H1 (cell line): ENCODE measurements at regions not wholly inside any gene's neighbourhood (a gene's known extent, or its start where the extent isn't known, plus 50 kb on each side); places are given as distances from the start of the nearest gene placed in this dataset.

ENCODE experiments used
- CTCF ChIA-PET: fragments of 300-600 bp; sonication (Branson Sonifier 250); formaldehyde crosslinking; loops from one replicate; lab custom pipeline; 2021; ENCODE audit not compliant: partially characterized antibody; lab: Charles Lee
- POLR2A ChIA-PET: fragments of 300-600 bp; sonication (Branson Sonifier 250); formaldehyde crosslinking; loops from one replicate; lab custom pipeline; 2021; ENCODE audit warnings: inconsistent platforms; ENCODE audit not compliant: partially characterized antibody; lab: Charles Lee
- DNase-seq, 2 experiments: peaks; one replicate each; pipeline versions ENCODE4 v3.0.0 to v3.0.0-alpha.2; 2010 to 2022; ENCODE audit warnings: low spot score in 2 of 2, low read depth in 1 of 2, mixed read lengths in 1 of 2
- FAIRE-seq: peaks from 2 replicates; lab custom pipeline; 2011; peaks lifted over from hg19 to GRCh38; lab: Jason Lieb, UNC
- H2AFZ ChIP-seq: 2 replicates; pipeline ENCODE4 v1.8.1; 2012; ENCODE audit warnings: low read length, inconsistent platforms
- H2AK5ac ChIP-seq: 2 replicates; pipeline ENCODE4 v1.6.1; 2013; ENCODE audit warnings: low read depth, low read length
- H2BK120ac ChIP-seq: replicated peaks from 2 replicates; pipeline ENCODE3; 2013; ENCODE audit warnings: low read depth, low read length, inconsistent platforms
- H2BK12ac ChIP-seq: 2 replicates; pipeline ENCODE4 v1.6.1; 2013; ENCODE audit warnings: low read depth, low read length
- H2BK15ac ChIP-seq: 2 replicates; pipeline ENCODE4 v1.6.1; 2013; ENCODE audit warnings: low read length
- H2BK20ac ChIP-seq: 2 replicates; pipeline ENCODE4 v1.6.1; 2013; ENCODE audit warnings: low read length
- H2BK5ac ChIP-seq: 2 replicates; pipeline ENCODE4 v1.6.1; 2013; ENCODE audit warnings: low read depth, low read length
- H3K14ac ChIP-seq: 2 replicates; pipeline ENCODE4 v1.6.1; 2013; ENCODE audit warnings: inconsistent platforms; ENCODE audit not compliant: insufficient read length
- H3K18ac ChIP-seq: 2 replicates; pipeline ENCODE4 v1.6.1; 2013; ENCODE audit warnings: low read length; ENCODE audit errors: extremely low read depth
- H3K23ac ChIP-seq: 2 replicates; pipeline ENCODE4 v1.6.1; 2013; ENCODE audit warnings: inconsistent platforms; ENCODE audit not compliant: insufficient read length
- H3K23me2 ChIP-seq: 2 replicates; pipeline ENCODE4 v1.6.1; 2013; ENCODE audit warnings: low read depth, low read length
- H3K27ac ChIP-seq: 2 replicates; pipeline ENCODE4 v1.6.1; 2011; ENCODE audit warnings: low read depth, low read length, inconsistent platforms
- H3K27me3 ChIP-seq, 4 experiments: replicated peaks in 1 of 4; 1 replicate in 1 of 4; 2 replicates in 3 of 4; pipeline versions ENCODE4 v1.6.1 to v1.8.1; 2011 to 2013; ENCODE audit warnings: low read length in 3 of 4, mild to moderate bottlenecking in 3 of 4, inconsistent platforms in 2 of 4, mixed read lengths in 2 of 4, moderate library complexity in 1 of 4; ENCODE audit not compliant: control insufficient read depth in 3 of 4, insufficient read depth in 3 of 4; ENCODE audit errors: extremely low read depth in 1 of 4
- H3K36me3 ChIP-seq, 4 experiments: 2 replicates each; pipeline versions ENCODE4 v1.6.1 to v1.8.1; 2011 to 2013; ENCODE audit warnings: mild to moderate bottlenecking in 4 of 4, low read length in 3 of 4, moderate library complexity in 2 of 4, control low read depth in 1 of 4, inconsistent platforms in 1 of 4; ENCODE audit not compliant: insufficient read depth in 4 of 4, control insufficient read depth in 2 of 4
- H3K4ac ChIP-seq: replicated peaks from 2 replicates; pipeline ENCODE3; 2013; ENCODE audit warnings: low read length, low read depth, mixed read lengths, inconsistent platforms; ENCODE audit not compliant: insufficient read length
- H3K4me1 ChIP-seq, 4 experiments: replicated peaks in 1 of 4; 1 replicate in 1 of 4; 2 replicates in 3 of 4; pipeline versions ENCODE4 v1.6.1 to v1.8.1; 2011 to 2013; ENCODE audit warnings: low read length in 3 of 4, inconsistent platforms in 2 of 4, mixed read lengths in 1 of 4; ENCODE audit not compliant: insufficient read depth in 4 of 4, control insufficient read depth in 3 of 4
- H3K4me2 ChIP-seq, 2 experiments: 2 replicates each; pipeline versions ENCODE4 v1.6.1 to v1.8.1; 2011 to 2013; ENCODE audit warnings: low read depth in 2 of 2, low read length in 2 of 2, control low read depth in 1 of 2, inconsistent platforms in 1 of 2, mild to moderate bottlenecking in 1 of 2; ENCODE audit not compliant: insufficient read depth in 1 of 2
- H3K4me3 ChIP-seq, 4 experiments: fragments of 200-600, 300-600 bp in 1 of 4; sonication (generic), shearing (Covaris generic), sonication (Bioruptor Twin) in 1 of 4; 2 replicates each; pipeline versions ENCODE4 v1.5.1 to v1.8.1; 2011 to 2016; ENCODE audit warnings: low read length in 4 of 4, low read depth in 3 of 4, control low read depth in 2 of 4, inconsistent platforms in 2 of 4, mild to moderate bottlenecking in 2 of 4, mixed read lengths in 1 of 4, moderate library complexity in 1 of 4; ENCODE audit not compliant: insufficient read depth in 2 of 4; ENCODE audit errors: extremely low read depth in 1 of 4
- H3K56ac ChIP-seq: replicated peaks from 2 replicates; pipeline ENCODE3; 2013; ENCODE audit warnings: low read depth, mild to moderate bottlenecking, mixed read lengths, low read length, inconsistent platforms; ENCODE audit not compliant: insufficient read length
- H3K79me1 ChIP-seq: 2 replicates; pipeline ENCODE4 v1.6.1; 2013; ENCODE audit warnings: low read depth, low read length, control low read depth
- H3K79me2 ChIP-seq, 2 experiments: 2 replicates each; pipeline versions ENCODE4 v1.6.1 to v1.8.1; 2012 to 2013; ENCODE audit warnings: low read length in 2 of 2, mild to moderate bottlenecking in 2 of 2, inconsistent platforms in 1 of 2; ENCODE audit not compliant: insufficient read depth in 2 of 2, control insufficient read depth in 1 of 2
- H3K9ac ChIP-seq, 4 experiments: replicated peaks in 1 of 4; 1 replicate in 1 of 4; 2 replicates in 3 of 4; pipeline versions ENCODE4 v1.6.1 to v1.8.1; 2011 to 2013; ENCODE audit warnings: low read depth in 3 of 4, low read length in 3 of 4, control low read depth in 2 of 4, mild to moderate bottlenecking in 2 of 4, moderate library complexity in 2 of 4, inconsistent platforms in 1 of 4; ENCODE audit errors: extremely low read depth in 1 of 4
- H3K9me3 ChIP-seq, 2 experiments: 2 replicates each; pipeline versions ENCODE4 v1.6.1 to v1.8.1; 2012 to 2013; ENCODE audit warnings: mild to moderate bottlenecking in 2 of 2, moderate library complexity in 2 of 2, control low read depth in 1 of 2, inconsistent platforms in 1 of 2, low read depth in 1 of 2, low read length in 1 of 2, mixed read lengths in 1 of 2; ENCODE audit not compliant: insufficient read depth in 2 of 2
- H4K20me1 ChIP-seq, 2 experiments: replicated peaks in 1 of 2; 2 replicates each; pipeline versions ENCODE3 to v1.8.1; 2011 to 2013; ENCODE audit warnings: inconsistent platforms in 2 of 2, low read length in 2 of 2, mild to moderate bottlenecking in 1 of 2; ENCODE audit not compliant: insufficient read depth in 2 of 2, control insufficient read depth in 1 of 2
- H4K5ac ChIP-seq: 2 replicates; pipeline ENCODE4 v1.6.1; 2013; ENCODE audit warnings: low read length, low read depth, mixed read lengths, inconsistent platforms; ENCODE audit not compliant: insufficient read length
- H4K8ac ChIP-seq: 2 replicates; pipeline ENCODE4 v1.8.0; 2013; ENCODE audit warnings: mild to moderate bottlenecking, moderate library complexity, low read length, inconsistent platforms; ENCODE audit not compliant: insufficient read depth; ENCODE audit errors: extremely low read depth
- H4K91ac ChIP-seq: replicated peaks from 2 replicates; pipeline ENCODE3; 2013; ENCODE audit warnings: low read length, mixed read lengths, inconsistent platforms; ENCODE audit not compliant: insufficient read length
- ATF2 ChIP-seq: IDR thresholded peaks from 2 replicates; pipeline ENCODE4 v1.6.1; 2012; ENCODE audit warnings: low read length, inconsistent platforms
- CEBPB ChIP-seq: IDR thresholded peaks from 2 replicates; pipeline ENCODE4 v1.6.1; 2012; ENCODE audit warnings: low read depth, low read length
- CHD2 ChIP-seq: IDR thresholded peaks from 2 replicates; pipeline ENCODE4 v1.6.1; 2012; ENCODE audit warnings: low read length, improper control_type of control experiment
- CTBP2 ChIP-seq: IDR thresholded peaks from 2 replicates; pipeline ENCODE4 v1.7.0; 2011; ENCODE audit warnings: borderline replicate concordance, mild to moderate bottlenecking, moderate library complexity, mixed read lengths, low read length; ENCODE audit not compliant: insufficient read depth, insufficient read length
- KDM1A ChIP-seq: fragments of 200-600, 300-600 bp; sonication (generic); IDR thresholded peaks from 2 replicates; pipeline ENCODE4 v1.7.1; 2016; ENCODE audit warnings: mild to moderate bottlenecking, low read length, borderline replicate concordance
- KDM5A ChIP-seq: fragments of 200-600 bp; IDR thresholded peaks from 2 replicates; pipeline ENCODE4 v1.7.1; 2012; ENCODE audit warnings: mild to moderate bottlenecking, low read length, inconsistent platforms, mixed read lengths
- POLR2AphosphoS5 ChIP-seq: IDR thresholded peaks from 2 replicates; pipeline ENCODE4 v1.6.1; 2011; ENCODE audit warnings: low read depth, low read length
- SP2 ChIP-seq: IDR thresholded peaks from 2 replicates; pipeline ENCODE4 v1.6.1; 2012; ENCODE audit warnings: mild to moderate bottlenecking, low read length, inconsistent platforms
- USF2 ChIP-seq: IDR thresholded peaks from 2 replicates; pipeline ENCODE4 v1.6.1; 2011; ENCODE audit warnings: low read length, improper control_type of control experiment
- YY1 ChIP-seq: IDR thresholded peaks from 2 replicates; pipeline ENCODE4 v1.6.1; 2011; ENCODE audit warnings: low read depth, mild to moderate bottlenecking, low read length
- WGBS, 2 experiments: shearing (Covaris generic) in 1 of 2; methylation state at CpG; one replicate each; pipeline versions ENCODE4 v1.1.6 to v1.1.7; 2013 to 2015; ENCODE audit warnings: low lambda C conversion rate in 2 of 2, mixed read lengths in 2 of 2, inconsistent platforms in 1 of 2, low coverage in 1 of 2, missing lambda C conversion rate in 1 of 2; ENCODE audit not compliant: insufficient replicate concordance in 2 of 2, insufficient coverage in 1 of 2, insufficient read length in 1 of 2; ENCODE audit errors: extremely low coverage in 1 of 2, missing lambda C conversion rate in 1 of 2; 5-methylcytosine and 5-hydroxymethylcytosine counted together

- Histone ChIP-seq H4K5ac (no peak overlapping the region), H3K23ac (no peak overlapping the region), H3K36me3 (no peaks in the 10 kb centered on the region), H2BK12ac (no peak overlapping the region), H3K4ac (no peak overlapping the region), H2BK5ac (no peak overlapping the region), H2BK15ac (no peak overlapping the region), H3K9ac (no peak overlapping the region), H3K23me2 (no peaks in the 10 kb centered on the region), H3K79me2 (no peaks in the 10 kb centered on the region), H3K9me3 (peaks cover 4 to 8% of the 10 kb centered on the region in 2 experiments; a peak in 1 of 4 replicates), H2BK120ac (no peak overlapping the region), H3K4me2 (no peak overlapping the region), H2AK5ac (no peak overlapping the region), H2BK20ac (no peak overlapping the region), H2AFZ (no peak overlapping the region), H4K8ac (no peak overlapping the region), H3K56ac (no peak overlapping the region), H4K20me1 (no peaks in the 10 kb centered on the region), H3K79me1 (no peaks in the 10 kb centered on the region), H3K18ac (no peak overlapping the region), H3K4me3 (no peak overlapping the region), H3K27ac (no peak overlapping the region), H3K4me1 (no peaks in the 10 kb centered on the region), H4K91ac (no peak overlapping the region), H3K14ac (no peak overlapping the region), H3K27me3 (no peaks in the 10 kb centered on the region)
- DNase-seq (no peak), FAIRE-seq (no peak)
- ChIA-PET CTCF (interaction anchor here (1.1 kb wide), 1 partner anchor 460 kb away, joined by 3 read pairs; no protein-coding TSS in a partner anchor), POLR2A (no interaction called here)
- WGBS, 2 experiments: 95% methylated on average over 8 of the region's 8 CpGs; no CpG with 5 or more reads in 1 of the 2 experiments
- TF ChIP-seq KDM5A (no peak), KDM1A (no peak), YY1 (no peak), ATF2 (no peak), CHD2 (no peak), USF2 (no peak), CEBPB (no peak), CTBP2 (no peak), SP2 (no peak), POLR2AphosphoS5 (no peak)
These were observed 1211.3 kb downstream of the REEP3 start for GRCh38 chr10:64732372-64732957.
